OCI-LY1 (cell line): ENCODE measurements at regions not wholly inside any gene's neighbourhood (a gene's known extent, or its start where the extent isn't known, plus 50 kb on each side); places are given as distances from the start of the nearest gene placed in this dataset.

Experiments
- H2AFZ ChIP-seq: fragments of 200-600 bp; sonication (generic), shearing (Covaris generic); 2 replicates; pipeline ENCODE4 v1.6.0; 2014; ENCODE audit warnings: antibody characterized with exemption, mild to moderate bottlenecking, low read length
- H3F3A ChIP-seq: fragments of 200-600 bp; sonication (generic), shearing (Covaris generic); 2 replicates; pipeline ENCODE4 v1.6.0; 2014; ENCODE audit warnings: mild to moderate bottlenecking, antibody characterized with exemption, low read length, moderate library complexity; ENCODE audit not compliant: insufficient read depth
- H3K27ac ChIP-seq: fragments of 200-600 bp; sonication (generic); 2 replicates; pipeline ENCODE4 v1.5.1; 2014; ENCODE audit warnings: low read length, mixed run types, mild to moderate bottlenecking, low read depth; ENCODE audit not compliant: poor library complexity, severe bottlenecking
- H3K27me3 ChIP-seq: fragments of 200-600 bp; sonication (generic); 2 replicates; pipeline ENCODE4 v1.6.0; 2014; ENCODE audit warnings: antibody characterized with exemption, mild to moderate bottlenecking, low read length, moderate library complexity; ENCODE audit not compliant: insufficient read depth
- H3K36me3 ChIP-seq: fragments of 200-600 bp; sonication (generic); 2 replicates; pipeline ENCODE4 v1.6.1; 2014; ENCODE audit warnings: mild to moderate bottlenecking, antibody characterized with exemption, low read length, moderate library complexity, mixed read lengths; ENCODE audit not compliant: insufficient read depth
- H3K4me1 ChIP-seq: fragments of 200-600 bp; sonication (generic); 2 replicates; pipeline ENCODE4 v1.5.1; 2014; ENCODE audit warnings: mild to moderate bottlenecking, low read length, moderate library complexity; ENCODE audit not compliant: insufficient read depth, severe bottlenecking
- H3K4me2 ChIP-seq: fragments of 200-600 bp; sonication (generic), shearing (Covaris generic); 2 replicates; pipeline ENCODE4 v1.6.1; 2014; ENCODE audit warnings: low read length
- H3K4me3 ChIP-seq: fragments of 200-600 bp; sonication (generic); 2 replicates; pipeline ENCODE4 v1.5.1; 2014; ENCODE audit warnings: low read length, low read depth, mild to moderate bottlenecking, mixed read lengths; ENCODE audit not compliant: poor library complexity, severe bottlenecking
- H3K79me2 ChIP-seq: fragments of 200-600 bp; shearing (Covaris generic); 2 replicates; pipeline ENCODE4 v1.6.1; 2016; ENCODE audit warnings: mixed run types, low read length, mixed read lengths; ENCODE audit not compliant: insufficient read depth
- H3K9ac ChIP-seq: fragments of 200-600 bp; sonication (generic), shearing (Covaris generic); 2 replicates; pipeline ENCODE4 v1.6.1; 2014; ENCODE audit warnings: mild to moderate bottlenecking, low read length, mixed read lengths
- H3K9me2 ChIP-seq: fragments of 200-600 bp; sonication (generic), shearing (Covaris generic); 2 replicates; pipeline ENCODE4 v1.6.1; 2014; ENCODE audit warnings: low read depth, mild to moderate bottlenecking, low read length, mixed read lengths
- H3K9me3 ChIP-seq: fragments of 200-600 bp; shearing (Covaris generic); 2 replicates; pipeline ENCODE4 v1.6.1; 2014; ENCODE audit warnings: low read length, mixed read lengths
- H4K20me1 ChIP-seq: fragments of 200-600 bp; sonication (generic), shearing (Covaris generic); 2 replicates; pipeline ENCODE4 v1.6.0; 2016; ENCODE audit warnings: mild to moderate bottlenecking, low read length; ENCODE audit not compliant: insufficient read depth
- CTCF ChIP-seq: fragments of 200-600 bp; sonication (generic), shearing (Covaris generic); IDR thresholded peaks from 2 replicates; pipeline ENCODE4 v1.5.1; 2017; ENCODE audit warnings: mild to moderate bottlenecking, antibody characterized with exemption, low read length, moderate library complexity, mixed read lengths
- EZH2 ChIP-seq: fragments of 200-600 bp; sonication (generic), shearing (Covaris generic); IDR thresholded peaks from 2 replicates; pipeline ENCODE4 v1.8.0; 2017; ENCODE audit warnings: borderline replicate concordance, mixed run types, mild to moderate bottlenecking, antibody characterized with exemption, low read length, moderate library complexity, mixed read lengths

- no peak for TF ChIP-seq CTCF
- TF ChIP-seq EZH2 = no peak
- no peaks in the 10 kb centered on the region for H4K20me1 ChIP-seq
- peaks cover 4% of the 10 kb centered on the region; the same call in 1 of the 2 replicates for H3K9me3 ChIP-seq
- no peaks in the 10 kb centered on the region for H3K79me2 ChIP-seq
- no peaks in the 10 kb centered on the region for H3K36me3 ChIP-seq
- H3K4me2 ChIP-seq = no peak overlapping the region
- H2AFZ ChIP-seq = no peak overlapping the region
- no peak overlapping the region for H3K27ac ChIP-seq
- H3K27me3 ChIP-seq = 0 out of 2 replicates have a peak, but pooled peaks cover 5% of the 10 kb centered on the region
- no peaks in the 10 kb centered on the region for H3F3A ChIP-seq
- H3K9me2 ChIP-seq = no peaks in the 10 kb centered on the region
- H3K9ac ChIP-seq = no peak overlapping the region
- H3K4me3 ChIP-seq = no peak overlapping the region
- H3K4me1 ChIP-seq = no peaks in the 10 kb centered on the region
These were observed 222.3 kb downstream of the SNX10 start for GRCh38 chr7:26513948-26514347.

- peaks cover 4% of the 10 kb centered on the region; the same call in 1 of the 2 replicates for H3K9me3 ChIP-seq
- no peak overlapping the region for H3K4me2 ChIP-seq
- H3K27me3 ChIP-seq = 0 out of 2 replicates have a peak, but pooled peaks cover 5% of the 10 kb centered on the region
- H3K27ac ChIP-seq = no peak overlapping the region
- H4K20me1 ChIP-seq = no peaks in the 10 kb centered on the region
- no peak overlapping the region for H2AFZ ChIP-seq
- no peak overlapping the region for H3K4me3 ChIP-seq
- no peak overlapping the region for H3K9ac ChIP-seq
- TF ChIP-seq EZH2 = no peak
- no peak for TF ChIP-seq CTCF
- H3K79me2 ChIP-seq = no peaks in the 10 kb centered on the region
- H3F3A ChIP-seq = no peaks in the 10 kb centered on the region
- H3K4me1 ChIP-seq = no peaks in the 10 kb centered on the region
- H3K9me2 ChIP-seq = no peaks in the 10 kb centered on the region
- H3K36me3 ChIP-seq = no peaks in the 10 kb centered on the region
These were observed 223.0 kb downstream of the SNX10 start for GRCh38 chr7:26514633-26515032.

GRCh38 chr7:26515314-26515842 lies 223.7 kb downstream of the SNX10 start:
- Histone ChIP-seq H3K27ac (no peak overlapping the region), H2AFZ (no peak overlapping the region), H3K4me2 (no peak overlapping the region), H4K20me1 (no peaks in the 10 kb centered on the region), H3K9me2 (no peaks in the 10 kb centered on the region), H3K9me3 (peaks cover 3% of the 10 kb centered on the region; the same call in 1 of the 2 replicates), H3K27me3 (0 out of 2 replicates have a peak, but pooled peaks cover 2% of the 10 kb centered on the region), H3K4me1 (no peaks in the 10 kb centered on the region), H3K79me2 (no peaks in the 10 kb centered on the region), H3K4me3 (no peak overlapping the region), H3K36me3 (no peaks in the 10 kb centered on the region), H3K9ac (no peak overlapping the region), H3F3A (no peaks in the 10 kb centered on the region)
- TF ChIP-seq CTCF (no peak), EZH2 (no peak)
